ENCODE measurements at regions not wholly inside any gene's neighbourhood (a gene's known extent, or its start where the extent isn't known, plus 50 kb on each side); places are given as distances from the start of the nearest gene placed in this dataset.
A peak's percentile ranks its signal among the peaks of the same experiment; 100 is the strongest.

- WGBS: 36% methylated on average over 4 of the region's 4 CpGs
- TF ChIP-seq HNF4A (conservative IDR thresholded peaks at IDR 0.05) (peak in 1 of 2 donors; percentile 18), YY1 (IDR thresholded peaks at IDR 0.05) (no peak)
- TF ChIP-seq, protein P1, sequence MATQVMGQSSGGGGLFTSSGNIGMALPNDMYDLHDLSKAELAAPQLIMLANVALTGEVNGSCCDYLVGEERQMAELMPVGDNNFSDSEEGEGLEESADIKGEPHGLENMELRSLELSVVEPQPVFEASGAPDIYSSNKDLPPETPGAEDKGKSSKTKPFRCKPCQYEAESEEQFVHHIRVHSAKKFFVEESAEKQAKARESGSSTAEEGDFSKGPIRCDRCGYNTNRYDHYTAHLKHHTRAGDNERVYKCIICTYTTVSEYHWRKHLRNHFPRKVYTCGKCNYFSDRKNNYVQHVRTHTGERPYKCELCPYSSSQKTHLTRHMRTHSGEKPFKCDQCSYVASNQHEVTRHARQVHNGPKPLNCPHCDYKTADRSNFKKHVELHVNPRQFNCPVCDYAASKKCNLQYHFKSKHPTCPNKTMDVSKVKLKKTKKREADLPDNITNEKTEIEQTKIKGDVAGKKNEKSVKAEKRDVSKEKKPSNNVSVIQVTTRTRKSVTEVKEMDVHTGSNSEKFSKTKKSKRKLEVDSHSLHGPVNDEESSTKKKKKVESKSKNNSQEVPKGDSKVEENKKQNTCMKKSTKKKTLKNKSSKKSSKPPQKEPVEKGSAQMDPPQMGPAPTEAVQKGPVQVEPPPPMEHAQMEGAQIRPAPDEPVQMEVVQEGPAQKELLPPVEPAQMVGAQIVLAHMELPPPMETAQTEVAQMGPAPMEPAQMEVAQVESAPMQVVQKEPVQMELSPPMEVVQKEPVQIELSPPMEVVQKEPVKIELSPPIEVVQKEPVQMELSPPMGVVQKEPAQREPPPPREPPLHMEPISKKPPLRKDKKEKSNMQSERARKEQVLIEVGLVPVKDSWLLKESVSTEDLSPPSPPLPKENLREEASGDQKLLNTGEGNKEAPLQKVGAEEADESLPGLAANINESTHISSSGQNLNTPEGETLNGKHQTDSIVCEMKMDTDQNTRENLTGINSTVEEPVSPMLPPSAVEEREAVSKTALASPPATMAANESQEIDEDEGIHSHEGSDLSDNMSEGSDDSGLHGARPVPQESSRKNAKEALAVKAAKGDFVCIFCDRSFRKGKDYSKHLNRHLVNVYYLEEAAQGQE (IDR thresholded peaks at IDR 0.05): no peak
- DNase-seq (ENCODE audit: low spot score): no peak
- Histone ChIP-seq H3K4me3 (ENCODE audit: low read depth in 1 of 3, low read length in 3 of 3) (no peak overlapping the region), H3K27ac (ENCODE audit: low read depth in 1 of 2, low read length in 2 of 2) (no peak overlapping the region), H3K4me1 (ENCODE audit: control insufficient read depth in 4 of 4, insufficient read depth in 4 of 4, low read length in 3 of 4) (peaks cover 0 to 45% (median 34%) of the 10 kb centered on the region in 4 donors), H3K9me3 (ENCODE audit: control insufficient read depth in 4 of 4, low read length in 3 of 4) (no peaks in the 10 kb centered on the region), H3K36me3 (ENCODE audit: control insufficient read depth in 4 of 4, insufficient read depth in 3 of 4, low read depth in 1 of 4, low read length in 3 of 4) (no peaks in the 10 kb centered on the region), H3K27me3 (ENCODE audit: control insufficient read depth in 4 of 4, insufficient read depth in 4 of 4, low read length in 3 of 4) (no peaks in the 10 kb centered on the region), H3K9ac (ENCODE audit: low read depth in 1 of 2, low read length in 2 of 2) (no peak overlapping the region)
These were observed 151.1 kb upstream of the COX10 start for GRCh38 chr17:13918247-13918646.

- 84% methylated on average over 6 of the region's 6 CpGs for WGBS
- no peak overlapping the region for H3K4me3 ChIP-seq (ENCODE audit: low read depth in 1 of 3, low read length in 3 of 3)
These were observed 149.5 kb upstream of the COX10 start for GRCh38 chr17:13919818-13920217.

GRCh38 chr17:13920413-13920812, 148.9 kb upstream of the COX10 start:
- H3K27me3 ChIP-seq (ENCODE audit: control insufficient read depth in 4 of 4, insufficient read depth in 4 of 4, low read length in 3 of 4): no peaks in the 10 kb centered on the region
- DNase-seq (ENCODE audit: low spot score): no peak
- WGBS: 33% methylated on average over 3 of the region's 3 CpGs
- TF ChIP-seq, protein P1 (IDR thresholded peaks at IDR 0.05): no peak
- TF ChIP-seq EGR1 (IDR thresholded peaks at IDR 0.05; ENCODE audit: low read depth in 2 of 2): no peak
- H3K9ac ChIP-seq (ENCODE audit: low read depth in 1 of 2, low read length in 2 of 2): no peak overlapping the region
- H3K4me1 ChIP-seq (ENCODE audit: control insufficient read depth in 4 of 4, insufficient read depth in 4 of 4, low read length in 3 of 4): peaks cover 0 to 45% (median 34%) of the 10 kb centered on the region in 4 donors
- H3K36me3 ChIP-seq (ENCODE audit: control insufficient read depth in 4 of 4, insufficient read depth in 3 of 4, low read depth in 1 of 4, low read length in 3 of 4): no peaks in the 10 kb centered on the region
- H3K27ac ChIP-seq (ENCODE audit: low read depth in 1 of 2, low read length in 2 of 2): no peak overlapping the region
- no peak overlapping the region for H3K4me3 ChIP-seq (ENCODE audit: low read depth in 1 of 3, low read length in 3 of 3)
- no peaks in the 10 kb centered on the region for H3K9me3 ChIP-seq (ENCODE audit: control insufficient read depth in 4 of 4, low read length in 3 of 4)

More at GRCh38 chr17:13919818-13920217, 149.5 kb upstream of the COX10 start:
- H3K9me3 ChIP-seq (ENCODE audit: control insufficient read depth in 4 of 4, low read length in 3 of 4): no peaks in the 10 kb centered on the region
- no peak for DNase-seq (ENCODE audit: low spot score)
- H3K4me1 ChIP-seq (ENCODE audit: control insufficient read depth in 4 of 4, insufficient read depth in 4 of 4, low read length in 3 of 4): peaks cover 0 to 45% (median 34%) of the 10 kb centered on the region in 4 donors
- H3K9ac ChIP-seq (ENCODE audit: low read depth in 1 of 2, low read length in 2 of 2): no peak overlapping the region
- TF ChIP-seq JUND (IDR thresholded peaks at IDR 0.05): no peak
- TF ChIP-seq, protein P2, sequence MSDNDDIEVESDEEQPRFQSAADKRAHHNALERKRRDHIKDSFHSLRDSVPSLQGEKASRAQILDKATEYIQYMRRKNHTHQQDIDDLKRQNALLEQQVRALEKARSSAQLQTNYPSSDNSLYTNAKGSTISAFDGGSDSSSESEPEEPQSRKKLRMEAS (IDR thresholded peaks at IDR 0.05): no peak
- no peak for TF ChIP-seq FOXA2 (IDR thresholded peaks at IDR 0.05)
- no peak for TF ChIP-seq SP1 (IDR thresholded peaks at IDR 0.05)
- no peaks in the 10 kb centered on the region for H3K27me3 ChIP-seq (ENCODE audit: control insufficient read depth in 4 of 4, insufficient read depth in 4 of 4, low read length in 3 of 4)
- no peaks in the 10 kb centered on the region for H3K36me3 ChIP-seq (ENCODE audit: control insufficient read depth in 4 of 4, insufficient read depth in 3 of 4, low read depth in 1 of 4, low read length in 3 of 4)
- H3K27ac ChIP-seq (ENCODE audit: low read depth in 1 of 2, low read length in 2 of 2): no peak overlapping the region
